ENCODE measurements at regions not wholly inside any gene's neighbourhood (a gene's known extent, or its start where the extent isn't known, plus 50 kb on each side); places are given as distances from the start of the nearest gene placed in this dataset.

DNA sequence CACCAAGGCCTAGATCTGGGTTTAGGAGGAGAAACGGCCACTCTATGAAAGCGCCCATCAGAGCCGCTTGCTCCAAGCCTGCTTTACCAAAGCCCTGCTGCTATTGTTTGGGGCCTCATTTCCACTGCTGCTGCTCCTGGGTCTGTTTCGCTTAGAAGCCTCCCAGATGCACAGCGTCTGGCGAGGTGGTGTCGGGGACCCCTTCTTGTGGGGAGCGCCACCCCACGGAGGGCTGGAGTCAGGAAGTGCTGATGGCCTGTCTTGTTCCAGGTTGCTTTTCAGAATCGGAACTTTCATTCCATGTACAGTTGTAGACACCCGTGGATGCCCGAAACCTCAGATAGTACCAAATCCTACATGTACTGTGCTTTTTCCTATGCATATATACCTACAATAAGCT lies 204.9 kb upstream of the TWIST2 start:
- peaks cover 3% of the 10 kb centered on the region for H3K4me1 ChIP-seq (ENCODE audit: control insufficient read depth, insufficient read depth, low read length)
- intact Hi-C loops (cut with micrococcal nuclease; ENCODE audit: unreplicated experiment) (no loop called here), in situ Hi-C loops (cut with HindIII; ENCODE audit: low pct_unique_long_range_greater_than_20kb, low sequenced_read_pairs) (no loop called here)
- no peaks in the 10 kb centered on the region for H3K9me3 ChIP-seq (ENCODE audit: control insufficient read depth, insufficient read depth, low read depth, low read length)
- no peaks in the 10 kb centered on the region for H3K36me3 ChIP-seq (ENCODE audit: control insufficient read depth, insufficient read depth, low read length)
- no peak overlapping the region for H3K4me3 ChIP-seq (ENCODE audit: low read depth in 2 of 2, low read length in 2 of 2)
- TF ChIP-seq, protein P1, sequence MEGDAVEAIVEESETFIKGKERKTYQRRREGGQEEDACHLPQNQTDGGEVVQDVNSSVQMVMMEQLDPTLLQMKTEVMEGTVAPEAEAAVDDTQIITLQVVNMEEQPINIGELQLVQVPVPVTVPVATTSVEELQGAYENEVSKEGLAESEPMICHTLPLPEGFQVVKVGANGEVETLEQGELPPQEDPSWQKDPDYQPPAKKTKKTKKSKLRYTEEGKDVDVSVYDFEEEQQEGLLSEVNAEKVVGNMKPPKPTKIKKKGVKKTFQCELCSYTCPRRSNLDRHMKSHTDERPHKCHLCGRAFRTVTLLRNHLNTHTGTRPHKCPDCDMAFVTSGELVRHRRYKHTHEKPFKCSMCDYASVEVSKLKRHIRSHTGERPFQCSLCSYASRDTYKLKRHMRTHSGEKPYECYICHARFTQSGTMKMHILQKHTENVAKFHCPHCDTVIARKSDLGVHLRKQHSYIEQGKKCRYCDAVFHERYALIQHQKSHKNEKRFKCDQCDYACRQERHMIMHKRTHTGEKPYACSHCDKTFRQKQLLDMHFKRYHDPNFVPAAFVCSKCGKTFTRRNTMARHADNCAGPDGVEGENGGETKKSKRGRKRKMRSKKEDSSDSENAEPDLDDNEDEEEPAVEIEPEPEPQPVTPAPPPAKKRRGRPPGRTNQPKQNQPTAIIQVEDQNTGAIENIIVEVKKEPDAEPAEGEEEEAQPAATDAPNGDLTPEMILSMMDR (IDR thresholded peaks at IDR 0.05): no peak
- TF ChIP-seq, protein P2, sequence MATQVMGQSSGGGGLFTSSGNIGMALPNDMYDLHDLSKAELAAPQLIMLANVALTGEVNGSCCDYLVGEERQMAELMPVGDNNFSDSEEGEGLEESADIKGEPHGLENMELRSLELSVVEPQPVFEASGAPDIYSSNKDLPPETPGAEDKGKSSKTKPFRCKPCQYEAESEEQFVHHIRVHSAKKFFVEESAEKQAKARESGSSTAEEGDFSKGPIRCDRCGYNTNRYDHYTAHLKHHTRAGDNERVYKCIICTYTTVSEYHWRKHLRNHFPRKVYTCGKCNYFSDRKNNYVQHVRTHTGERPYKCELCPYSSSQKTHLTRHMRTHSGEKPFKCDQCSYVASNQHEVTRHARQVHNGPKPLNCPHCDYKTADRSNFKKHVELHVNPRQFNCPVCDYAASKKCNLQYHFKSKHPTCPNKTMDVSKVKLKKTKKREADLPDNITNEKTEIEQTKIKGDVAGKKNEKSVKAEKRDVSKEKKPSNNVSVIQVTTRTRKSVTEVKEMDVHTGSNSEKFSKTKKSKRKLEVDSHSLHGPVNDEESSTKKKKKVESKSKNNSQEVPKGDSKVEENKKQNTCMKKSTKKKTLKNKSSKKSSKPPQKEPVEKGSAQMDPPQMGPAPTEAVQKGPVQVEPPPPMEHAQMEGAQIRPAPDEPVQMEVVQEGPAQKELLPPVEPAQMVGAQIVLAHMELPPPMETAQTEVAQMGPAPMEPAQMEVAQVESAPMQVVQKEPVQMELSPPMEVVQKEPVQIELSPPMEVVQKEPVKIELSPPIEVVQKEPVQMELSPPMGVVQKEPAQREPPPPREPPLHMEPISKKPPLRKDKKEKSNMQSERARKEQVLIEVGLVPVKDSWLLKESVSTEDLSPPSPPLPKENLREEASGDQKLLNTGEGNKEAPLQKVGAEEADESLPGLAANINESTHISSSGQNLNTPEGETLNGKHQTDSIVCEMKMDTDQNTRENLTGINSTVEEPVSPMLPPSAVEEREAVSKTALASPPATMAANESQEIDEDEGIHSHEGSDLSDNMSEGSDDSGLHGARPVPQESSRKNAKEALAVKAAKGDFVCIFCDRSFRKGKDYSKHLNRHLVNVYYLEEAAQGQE (IDR thresholded peaks at IDR 0.05; ENCODE audit: insufficient read depth in 1 of 2, low read depth in 2 of 2, low read length in 1 of 2): no peak
- TF ChIP-seq TCF7L2 (IDR thresholded peaks at IDR 0.05; ENCODE audit: low read depth, low read length) (no peak), SIN3A (IDR thresholded peaks at IDR 0.05; ENCODE audit: borderline replicate concordance, insufficient read depth, low read depth, low read length) (no peak), POLR2AphosphoS5 (IDR thresholded peaks at IDR 0.05; ENCODE audit: low read depth, low read length) (no peak)
- BruUV-seq (replicated peaks): no TSS peak
- H3K27me3 ChIP-seq (ENCODE audit: control insufficient read depth, insufficient read depth, low read length): no peaks in the 10 kb centered on the region
- ATAC-seq (no peak), DNase-seq (ENCODE audit: low read depth, low spot score) (no peak)
- ChIA-PET POLR2A (no interaction called here), CTCF (no interaction called here)
- no peak overlapping the region for H3K27ac ChIP-seq (ENCODE audit: low read length)

DNA sequence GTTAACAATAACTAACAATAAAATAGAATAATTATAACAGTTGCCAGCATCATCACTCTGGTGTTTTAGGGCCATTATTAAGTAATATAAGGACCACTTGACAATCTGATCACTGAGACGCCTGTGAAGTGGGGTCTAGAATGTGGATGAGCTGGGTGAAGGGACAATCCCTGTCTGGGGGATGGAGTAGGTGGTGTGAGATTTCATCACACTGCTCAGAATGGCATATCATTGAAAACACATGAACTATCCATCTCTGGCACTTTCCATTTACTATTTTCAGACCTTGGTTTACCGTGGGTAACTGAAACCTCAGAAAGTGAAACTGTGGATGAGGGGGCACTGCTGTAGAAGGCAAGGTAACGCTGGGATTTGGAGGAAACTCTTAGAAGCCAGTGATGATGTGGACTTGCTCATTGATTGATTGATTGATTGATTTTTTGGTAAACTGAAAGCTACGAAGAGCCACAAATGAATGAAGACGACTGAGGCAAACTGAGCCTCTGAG lies 204.4 kb upstream of the TWIST2 start:
- POLR2A ChIA-PET: no interaction called here
- BruUV-seq (replicated peaks): no TSS peak

More for the DNA sequence above, 204.4 kb upstream of the TWIST2 start:
- CTCF ChIA-PET: no interaction called here
- H3K27ac ChIP-seq (ENCODE audit: low read length): 0 out of 2 replicates have a peak overlapping the region, but pooled peaks have one; percentile 25
- intact Hi-C loops (cut with micrococcal nuclease; ENCODE audit: unreplicated experiment) (no loop called here), in situ Hi-C loops (cut with HindIII; ENCODE audit: low pct_unique_long_range_greater_than_20kb, low sequenced_read_pairs) (no loop called here)
- TF ChIP-seq SIN3A (IDR thresholded peaks at IDR 0.05; ENCODE audit: borderline replicate concordance, insufficient read depth, low read depth, low read length) (no peak), TCF7L2 (IDR thresholded peaks at IDR 0.05; ENCODE audit: low read depth, low read length) (no peak), POLR2AphosphoS5 (IDR thresholded peaks at IDR 0.05; ENCODE audit: low read depth, low read length) (no peak)
- TF ChIP-seq, protein P1 (IDR thresholded peaks at IDR 0.05): no peak
- TF ChIP-seq, protein P2 (IDR thresholded peaks at IDR 0.05; ENCODE audit: insufficient read depth in 1 of 2, low read depth in 2 of 2, low read length in 1 of 2): no peak
- no peak overlapping the region for H3K4me3 ChIP-seq (ENCODE audit: low read depth in 2 of 2, low read length in 2 of 2)
- no peaks in the 10 kb centered on the region for H3K36me3 ChIP-seq (ENCODE audit: control insufficient read depth, insufficient read depth, low read length)
- no peaks in the 10 kb centered on the region for H3K9me3 ChIP-seq (ENCODE audit: control insufficient read depth, insufficient read depth, low read depth, low read length)
- peaks cover 3% of the 10 kb centered on the region for H3K4me1 ChIP-seq (ENCODE audit: control insufficient read depth, insufficient read depth, low read length)
- ATAC-seq (no peak), DNase-seq (ENCODE audit: low read depth, low spot score) (no peak)
- no peaks in the 10 kb centered on the region for H3K27me3 ChIP-seq (ENCODE audit: control insufficient read depth, insufficient read depth, low read length)
